ENCODE measurements at regions not wholly inside any gene's neighbourhood (a gene's known extent, or its start where the extent isn't known, plus 50 kb on each side); places are given as distances from the start of the nearest gene placed in this dataset.

DNA sequence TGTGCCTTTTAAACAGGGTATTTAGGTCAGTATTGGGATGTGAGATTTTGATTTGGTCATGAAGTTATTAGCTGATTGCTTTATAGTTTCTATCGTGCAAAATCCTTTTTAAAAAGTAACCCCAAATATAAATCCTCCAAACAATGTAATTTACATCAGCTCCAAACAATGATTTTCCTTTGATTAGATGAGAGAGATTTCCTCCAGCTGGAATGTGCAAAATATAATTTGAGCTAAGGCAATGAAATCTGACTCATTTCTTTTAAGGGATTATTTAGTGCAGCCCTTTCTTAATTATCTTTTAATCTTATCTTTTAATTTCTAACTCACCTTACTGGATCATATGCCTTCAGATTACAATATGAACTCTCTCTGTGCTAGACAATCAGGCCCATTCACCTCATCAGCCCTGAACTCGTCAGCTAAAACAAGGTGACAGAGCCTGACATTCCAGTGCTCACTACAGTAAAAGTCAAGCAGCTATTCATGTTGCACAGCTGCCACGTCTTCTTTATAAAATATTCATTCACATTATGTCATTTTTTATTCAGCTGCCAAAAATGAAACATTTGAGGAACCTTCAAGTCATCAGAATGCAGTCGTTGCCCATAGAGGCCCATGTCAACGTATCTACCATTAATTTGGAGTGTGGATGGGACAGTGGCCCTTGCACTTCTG, 440.1 kb downstream of the CBLN4 start:
- no peaks in the 10 kb centered on the region for H4K20me1 ChIP-seq (ENCODE audit: control insufficient read depth, insufficient read depth, low read length, poor library complexity, severe bottlenecking)
- peaks cover 2% of the 10 kb centered on the region for H3K9me3 Mint-ChIP-seq (ENCODE audit: insufficient read depth)
- 41% methylated on average over 3 of the region's 5 CpGs for WGBS (ENCODE audit: insufficient coverage)
- no peak overlapping the region for H3K4me3 Mint-ChIP-seq
- H3K27ac Mint-ChIP-seq = no peak overlapping the region
- no peak overlapping the region for H3K9ac ChIP-seq (ENCODE audit: low read length)
- no peaks in the 10 kb centered on the region for H3K9me3 ChIP-seq (ENCODE audit: control extremely low read depth in 1 of 3, control insufficient read depth in 2 of 3, insufficient read depth in 1 of 3, low read length in 2 of 3)
- H3K79me2 ChIP-seq (ENCODE audit: control insufficient read depth, insufficient read depth, low read length) = no peaks in the 10 kb centered on the region
- H3K27me3 ChIP-seq (replicated peaks in 1 of 4; ENCODE audit: control extremely low read depth in 1 of 4, control insufficient read depth in 3 of 4, insufficient read depth in 4 of 4, low read length in 3 of 4) = no peaks in the 10 kb centered on the region
- no peak overlapping the region for H3K27ac ChIP-seq (ENCODE audit: low read length in 2 of 2)
- no peaks in the 10 kb centered on the region for H3K4me1 Mint-ChIP-seq
- intact Hi-C loops (cut with micrococcal nuclease) = loop anchor here (1.0 kb wide), 1 partner anchor 43 kb away; no protein-coding TSS in a partner anchor
- H3K4me2 ChIP-seq (replicated peaks; ENCODE audit: low read depth, low read length, poor library complexity, severe bottlenecking) = no peak overlapping the region
- H3K27me3 Mint-ChIP-seq = no peaks in the 10 kb centered on the region
- H2AFZ ChIP-seq (ENCODE audit: insufficient read depth, low read depth, low read length, poor library complexity, severe bottlenecking) = no peak overlapping the region
- H3K36me3 ChIP-seq (replicated peaks in 1 of 2; ENCODE audit: control extremely low read depth in 1 of 2, control insufficient read depth in 1 of 2, extremely low read depth in 1 of 2, insufficient read depth in 2 of 2, low read length in 1 of 2) = no peaks in the 10 kb centered on the region
- CTCF ChIA-PET = no interaction called here
- POLR2A ChIA-PET = no interaction called here
- ATAC-seq (ENCODE audit: low read depth) (no peak), DNase-seq (no peak)
- no peaks in the 10 kb centered on the region for H3K4me1 ChIP-seq (ENCODE audit: control insufficient read depth in 2 of 2, insufficient read depth in 2 of 2, low read length in 2 of 2)
- no peak for TF ChIP-seq EZH2 (IDR thresholded peaks at IDR 0.05; ENCODE audit: borderline replicate concordance, insufficient read depth, low read depth, low read length, poor library complexity, severe bottlenecking)
- TF ChIP-seq, protein P1, sequence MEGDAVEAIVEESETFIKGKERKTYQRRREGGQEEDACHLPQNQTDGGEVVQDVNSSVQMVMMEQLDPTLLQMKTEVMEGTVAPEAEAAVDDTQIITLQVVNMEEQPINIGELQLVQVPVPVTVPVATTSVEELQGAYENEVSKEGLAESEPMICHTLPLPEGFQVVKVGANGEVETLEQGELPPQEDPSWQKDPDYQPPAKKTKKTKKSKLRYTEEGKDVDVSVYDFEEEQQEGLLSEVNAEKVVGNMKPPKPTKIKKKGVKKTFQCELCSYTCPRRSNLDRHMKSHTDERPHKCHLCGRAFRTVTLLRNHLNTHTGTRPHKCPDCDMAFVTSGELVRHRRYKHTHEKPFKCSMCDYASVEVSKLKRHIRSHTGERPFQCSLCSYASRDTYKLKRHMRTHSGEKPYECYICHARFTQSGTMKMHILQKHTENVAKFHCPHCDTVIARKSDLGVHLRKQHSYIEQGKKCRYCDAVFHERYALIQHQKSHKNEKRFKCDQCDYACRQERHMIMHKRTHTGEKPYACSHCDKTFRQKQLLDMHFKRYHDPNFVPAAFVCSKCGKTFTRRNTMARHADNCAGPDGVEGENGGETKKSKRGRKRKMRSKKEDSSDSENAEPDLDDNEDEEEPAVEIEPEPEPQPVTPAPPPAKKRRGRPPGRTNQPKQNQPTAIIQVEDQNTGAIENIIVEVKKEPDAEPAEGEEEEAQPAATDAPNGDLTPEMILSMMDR (IDR thresholded peaks at IDR 0.05) = no peak
- H3K4me3 ChIP-seq (ENCODE audit: control extremely low read depth in 1 of 5, extremely low read depth in 1 of 5, insufficient read depth in 1 of 5, low read depth in 2 of 5, low read length in 4 of 5) = no peak overlapping the region

DNA sequence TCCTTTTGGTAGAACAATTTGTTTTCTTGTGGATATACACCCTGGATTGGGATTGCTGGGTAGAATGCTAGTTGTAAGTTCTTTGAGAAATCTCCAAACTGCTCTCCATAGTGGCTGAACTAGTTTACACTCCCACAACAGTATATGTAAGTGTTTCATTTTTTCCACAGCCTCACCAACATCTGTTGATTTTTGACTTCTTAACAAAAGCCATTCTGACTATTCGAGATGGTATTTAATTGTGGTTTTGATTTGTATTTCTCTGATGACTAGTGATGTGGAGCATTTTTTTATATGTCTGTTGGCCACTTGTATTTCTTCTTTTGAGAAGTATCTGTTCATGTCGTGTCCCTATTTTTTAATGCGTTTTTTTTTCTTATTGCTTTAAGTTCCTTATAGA, 444.1 kb downstream of the CBLN4 start:
- H3K4me2 ChIP-seq (replicated peaks; ENCODE audit: low read depth, low read length, poor library complexity, severe bottlenecking) = no peak overlapping the region
- WGBS (ENCODE audit: insufficient coverage) = no CpG with 5 or more reads among the region's 3 CpGs
- POLR2A ChIA-PET = no interaction called here
- H3K27ac Mint-ChIP-seq = no peak overlapping the region
- no peak for DNase-seq
- ATAC-seq (ENCODE audit: low read depth) = no peak
- CTCF ChIA-PET = no interaction called here
- H3K4me3 Mint-ChIP-seq = no peak overlapping the region
- no peaks in the 10 kb centered on the region for H3K36me3 ChIP-seq (replicated peaks in 1 of 2; ENCODE audit: control extremely low read depth in 1 of 2, control insufficient read depth in 1 of 2, extremely low read depth in 1 of 2, insufficient read depth in 2 of 2, low read length in 1 of 2)
- H3K4me3 ChIP-seq (ENCODE audit: control extremely low read depth in 1 of 5, extremely low read depth in 1 of 5, insufficient read depth in 1 of 5, low read depth in 2 of 5, low read length in 4 of 5) = no peak overlapping the region
- H2AFZ ChIP-seq (ENCODE audit: insufficient read depth, low read depth, low read length, poor library complexity, severe bottlenecking) = no peak overlapping the region
- no peaks in the 10 kb centered on the region for H3K4me1 Mint-ChIP-seq
- no peaks in the 10 kb centered on the region for H3K27me3 ChIP-seq (replicated peaks in 1 of 4; ENCODE audit: control extremely low read depth in 1 of 4, control insufficient read depth in 3 of 4, insufficient read depth in 4 of 4, low read length in 3 of 4)
- H4K20me1 ChIP-seq (ENCODE audit: control insufficient read depth, insufficient read depth, low read length, poor library complexity, severe bottlenecking) = no peaks in the 10 kb centered on the region
- no peaks in the 10 kb centered on the region for H3K4me1 ChIP-seq (ENCODE audit: control insufficient read depth in 2 of 2, insufficient read depth in 2 of 2, low read length in 2 of 2)
- intact Hi-C loops (cut with micrococcal nuclease) = no loop called here
- H3K9me3 ChIP-seq (ENCODE audit: control extremely low read depth in 1 of 3, control insufficient read depth in 2 of 3, insufficient read depth in 1 of 3, low read length in 2 of 3) = no peaks in the 10 kb centered on the region
- no peak for TF ChIP-seq EZH2 (IDR thresholded peaks at IDR 0.05; ENCODE audit: borderline replicate concordance, insufficient read depth, low read depth, low read length, poor library complexity, severe bottlenecking)
- TF ChIP-seq, protein P1 (IDR thresholded peaks at IDR 0.05) = no peak
- H3K9me3 Mint-ChIP-seq (ENCODE audit: insufficient read depth) = peaks cover 4% of the 10 kb centered on the region
- no peak overlapping the region for H3K27ac ChIP-seq (ENCODE audit: low read length in 2 of 2)
- H3K27me3 Mint-ChIP-seq = no peaks in the 10 kb centered on the region
- H3K79me2 ChIP-seq (ENCODE audit: control insufficient read depth, insufficient read depth, low read length) = no peaks in the 10 kb centered on the region
- no peak overlapping the region for H3K9ac ChIP-seq (ENCODE audit: low read length)
